C4-2B (cell line): ENCODE measurements at regions not wholly inside any gene's neighbourhood (a gene's known extent, or its start where the extent isn't known, plus 50 kb on each side); places are given as distances from the start of the nearest gene placed in this dataset.

Source experiments
- H3K27ac ChIP-seq: fragments of 450-650 bp; 2 replicates; pipeline ENCODE4 v1.5.1; 2017
- ZFX ChIP-seq: fragments of 450-650 bp; IDR thresholded peaks from 2 replicates; pipeline ENCODE4 v1.6.1; 2017
- TF ChIP-seq, protein P1 (sequence below): fragments of 450-650 bp; conservative IDR thresholded peaks from 2 replicates; pipeline ENCODE4 v1.5.1; 2017; ENCODE audit warnings: mild to moderate bottlenecking

DNA sequence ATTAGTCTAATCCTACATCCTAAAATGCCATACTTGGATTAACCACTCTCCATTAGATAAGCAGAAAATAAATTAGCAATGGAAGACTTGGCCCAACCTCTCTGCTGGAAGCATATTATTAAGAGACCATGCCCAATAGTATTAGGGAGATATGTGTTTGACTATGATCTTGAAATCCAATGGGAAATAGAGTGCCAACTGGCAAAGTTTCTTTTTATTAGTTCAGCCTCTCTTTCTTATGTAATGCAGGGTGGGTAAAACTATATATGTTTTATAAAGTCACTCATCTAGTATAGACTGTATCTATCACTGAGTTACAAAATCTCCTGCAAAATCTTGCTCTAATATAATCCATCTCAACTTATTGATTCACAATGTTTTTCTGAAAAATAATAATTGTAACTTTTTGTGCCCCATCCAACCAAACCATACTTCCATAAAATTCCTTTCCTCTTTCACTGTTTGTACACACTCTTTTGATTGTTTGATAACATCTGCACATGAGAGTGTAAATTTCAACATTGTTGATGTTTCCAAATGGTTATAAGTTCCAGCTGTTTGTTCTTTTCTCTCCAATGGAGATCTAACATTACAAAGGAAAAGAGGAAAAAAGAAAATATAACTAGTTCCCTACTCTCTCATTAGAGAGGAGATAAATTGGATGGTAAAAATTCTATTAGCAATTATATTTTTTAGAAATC, 408.1 kb upstream of the ADGRL2 start:
- no peak overlapping the region for H3K27ac ChIP-seq
- TF ChIP-seq ZFX = no peak
- TF ChIP-seq, protein P1, sequence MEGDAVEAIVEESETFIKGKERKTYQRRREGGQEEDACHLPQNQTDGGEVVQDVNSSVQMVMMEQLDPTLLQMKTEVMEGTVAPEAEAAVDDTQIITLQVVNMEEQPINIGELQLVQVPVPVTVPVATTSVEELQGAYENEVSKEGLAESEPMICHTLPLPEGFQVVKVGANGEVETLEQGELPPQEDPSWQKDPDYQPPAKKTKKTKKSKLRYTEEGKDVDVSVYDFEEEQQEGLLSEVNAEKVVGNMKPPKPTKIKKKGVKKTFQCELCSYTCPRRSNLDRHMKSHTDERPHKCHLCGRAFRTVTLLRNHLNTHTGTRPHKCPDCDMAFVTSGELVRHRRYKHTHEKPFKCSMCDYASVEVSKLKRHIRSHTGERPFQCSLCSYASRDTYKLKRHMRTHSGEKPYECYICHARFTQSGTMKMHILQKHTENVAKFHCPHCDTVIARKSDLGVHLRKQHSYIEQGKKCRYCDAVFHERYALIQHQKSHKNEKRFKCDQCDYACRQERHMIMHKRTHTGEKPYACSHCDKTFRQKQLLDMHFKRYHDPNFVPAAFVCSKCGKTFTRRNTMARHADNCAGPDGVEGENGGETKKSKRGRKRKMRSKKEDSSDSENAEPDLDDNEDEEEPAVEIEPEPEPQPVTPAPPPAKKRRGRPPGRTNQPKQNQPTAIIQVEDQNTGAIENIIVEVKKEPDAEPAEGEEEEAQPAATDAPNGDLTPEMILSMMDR = no peak

DNA sequence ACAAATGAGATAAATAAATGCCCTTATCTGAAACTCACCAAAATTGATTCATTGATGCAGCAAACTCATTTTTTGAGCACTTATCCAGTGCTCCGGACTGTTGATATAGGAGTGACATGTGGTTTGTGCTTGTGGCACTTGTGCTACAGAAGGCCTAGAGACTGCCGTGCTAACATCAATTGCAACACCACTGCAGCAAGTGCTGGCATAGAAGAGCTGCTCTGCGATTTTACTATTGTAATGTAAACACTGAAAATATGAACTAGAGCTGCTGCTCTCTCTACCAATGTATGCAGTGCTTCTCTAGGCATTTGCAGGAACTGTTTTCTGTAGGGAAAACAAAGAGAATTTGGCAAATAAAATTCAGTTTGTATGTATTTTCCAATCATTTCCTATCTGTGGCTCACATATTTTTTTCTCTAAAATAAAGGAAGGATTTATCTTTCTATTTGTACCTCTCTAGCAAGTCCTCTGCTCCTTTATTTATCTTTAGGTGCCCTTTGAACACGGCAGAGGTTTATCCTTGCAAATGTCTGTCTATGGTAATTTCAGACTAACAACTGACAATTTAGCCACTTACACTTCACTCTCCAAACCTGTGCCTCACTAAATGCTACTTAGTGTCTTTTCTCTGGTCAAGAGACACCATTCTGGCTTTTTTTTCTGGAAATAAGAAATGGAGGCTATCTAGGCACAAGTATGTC, 409.5 kb upstream of the ADGRL2 start:
- TF ChIP-seq ZFX = no peak
- TF ChIP-seq, protein P1 = no peak

DNA sequence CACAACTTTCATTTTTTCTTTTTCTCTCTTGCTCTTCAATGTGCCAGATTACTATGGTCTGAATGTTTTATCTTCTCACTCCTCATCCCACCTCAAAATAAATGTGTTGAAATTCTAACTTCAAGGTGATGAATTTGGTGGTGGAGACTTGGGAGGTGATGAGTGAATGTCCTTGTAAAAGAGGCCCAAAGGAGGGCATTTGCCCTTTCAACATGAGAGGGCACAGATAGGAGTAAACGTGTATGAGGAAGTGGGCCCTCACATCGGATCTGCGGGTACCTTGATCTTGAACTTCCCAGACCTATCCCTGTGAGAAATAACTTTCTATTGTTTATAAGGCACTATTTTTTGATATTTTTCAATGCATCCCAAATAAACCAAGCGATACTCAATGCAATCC, 412.3 kb upstream of the ADGRL2 start:
- H3K27ac ChIP-seq = no peak overlapping the region
- TF ChIP-seq, protein P1 = no peak

More for the DNA sequence above, 409.5 kb upstream of the ADGRL2 start:
- H3K27ac ChIP-seq = no peak overlapping the region

DNA sequence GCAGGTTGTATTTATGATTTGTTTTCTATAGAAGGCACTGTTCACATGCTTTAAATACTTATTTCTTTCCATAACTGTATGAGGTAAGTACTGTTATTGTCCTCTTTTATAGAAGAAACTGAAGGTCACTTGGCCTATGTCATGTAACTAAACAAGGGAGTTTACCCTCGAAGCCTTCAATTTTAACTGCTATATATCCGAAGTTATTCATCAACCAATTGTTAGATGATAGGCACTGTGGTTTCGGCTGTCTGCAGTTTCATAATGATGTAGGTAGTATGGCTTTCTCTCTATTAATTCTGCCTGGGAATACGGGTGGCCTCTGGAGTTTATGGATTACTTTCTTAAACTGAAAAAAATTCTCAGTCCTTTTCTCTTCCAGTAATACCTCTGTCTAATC, 413.3 kb upstream of the ADGRL2 start:
- H3K27ac ChIP-seq = no peak overlapping the region
- TF ChIP-seq, protein P1 = no peak
- TF ChIP-seq ZFX = no peak

DNA sequence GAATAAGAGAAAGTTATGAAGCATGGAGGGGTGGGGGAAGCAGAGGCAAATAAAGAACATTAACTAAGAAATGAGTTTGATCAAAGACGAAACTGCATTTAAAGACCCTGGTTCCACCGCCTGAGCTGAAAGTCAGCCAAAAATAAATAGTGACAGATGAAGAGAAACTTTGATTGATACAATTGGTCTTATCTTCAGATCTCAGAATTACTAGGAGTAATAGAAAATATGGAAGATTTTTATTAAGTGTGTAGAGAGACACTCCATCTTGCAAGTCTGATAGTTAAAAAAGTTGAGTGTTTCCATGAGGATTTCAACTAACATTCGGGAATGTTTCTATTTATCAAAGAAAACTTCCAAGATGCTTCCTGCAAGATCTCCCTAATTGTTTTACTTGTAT, 418.2 kb upstream of the ADGRL2 start:
- TF ChIP-seq, protein P1 = no peak
- no peak for TF ChIP-seq ZFX
- no peak overlapping the region for H3K27ac ChIP-seq

DNA sequence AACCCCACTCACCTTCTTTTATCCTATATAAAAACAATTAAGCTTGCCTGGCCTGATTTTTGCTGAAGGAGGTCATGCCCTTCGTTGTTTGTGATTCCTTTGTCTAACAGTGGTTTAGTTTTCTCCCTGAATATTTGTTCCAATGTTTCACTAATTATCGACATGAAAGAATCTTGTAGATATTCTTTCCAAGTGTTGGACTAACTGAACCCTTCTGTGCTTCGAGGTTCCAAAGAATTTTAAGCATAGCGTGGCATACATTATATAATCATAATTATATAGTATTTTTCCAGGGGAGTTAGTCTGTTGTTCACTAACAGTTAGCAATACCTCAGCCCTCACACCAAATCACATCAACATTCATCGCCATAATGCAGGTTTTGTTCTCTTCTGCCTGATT, 418.9 kb upstream of the ADGRL2 start:
- TF ChIP-seq, protein P1 = no peak
- no peak for TF ChIP-seq ZFX
- no peak overlapping the region for H3K27ac ChIP-seq

DNA sequence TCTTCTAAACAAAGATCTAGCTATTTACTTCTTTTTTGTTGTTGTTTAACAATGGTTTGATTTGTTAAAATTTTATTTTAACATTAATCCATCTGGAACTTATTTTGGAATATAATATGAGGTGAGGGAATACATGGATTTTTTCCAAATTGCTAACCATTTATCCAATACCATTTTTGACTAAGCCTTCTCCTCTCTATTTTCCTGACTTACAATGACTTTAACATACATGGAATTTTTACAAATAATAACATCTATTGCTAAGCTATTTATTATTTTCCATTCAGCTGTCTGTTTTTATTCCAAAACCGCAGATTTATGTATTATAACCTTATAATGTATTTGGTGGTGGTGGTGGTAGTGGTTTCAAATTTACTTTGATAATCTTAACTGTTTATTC, 420.3 kb upstream of the ADGRL2 start:
- H3K27ac ChIP-seq = no peak overlapping the region
- TF ChIP-seq ZFX = no peak
- TF ChIP-seq, protein P1 = no peak
